ENCODE measurements at regions not wholly inside any gene's neighbourhood (a gene's known extent, or its start where the extent isn't known, plus 50 kb on each side); places are given as distances from the start of the nearest gene placed in this dataset.

DNA sequence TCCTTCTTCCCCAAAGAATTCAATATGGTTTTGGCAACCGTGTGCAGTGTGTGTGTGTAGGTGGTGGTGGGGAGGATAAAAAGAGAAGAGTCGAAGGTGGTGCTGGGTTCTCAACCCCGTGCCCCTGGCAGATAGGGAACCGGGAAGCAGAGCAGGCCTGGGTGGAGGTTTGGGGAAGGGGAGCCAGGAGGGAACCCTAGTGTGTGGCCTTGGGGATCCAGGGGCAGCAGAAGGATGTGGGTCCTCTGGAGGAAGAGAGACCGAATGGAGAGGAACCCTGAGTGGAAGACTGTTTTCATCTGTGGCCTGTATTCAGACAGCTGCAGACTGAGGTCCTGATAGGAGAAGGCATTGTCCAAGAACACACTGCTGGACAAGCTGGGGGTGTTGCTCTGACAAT lies 73.3 kb upstream of the B3GAT1 start:
- TF ChIP-seq, protein P1, sequence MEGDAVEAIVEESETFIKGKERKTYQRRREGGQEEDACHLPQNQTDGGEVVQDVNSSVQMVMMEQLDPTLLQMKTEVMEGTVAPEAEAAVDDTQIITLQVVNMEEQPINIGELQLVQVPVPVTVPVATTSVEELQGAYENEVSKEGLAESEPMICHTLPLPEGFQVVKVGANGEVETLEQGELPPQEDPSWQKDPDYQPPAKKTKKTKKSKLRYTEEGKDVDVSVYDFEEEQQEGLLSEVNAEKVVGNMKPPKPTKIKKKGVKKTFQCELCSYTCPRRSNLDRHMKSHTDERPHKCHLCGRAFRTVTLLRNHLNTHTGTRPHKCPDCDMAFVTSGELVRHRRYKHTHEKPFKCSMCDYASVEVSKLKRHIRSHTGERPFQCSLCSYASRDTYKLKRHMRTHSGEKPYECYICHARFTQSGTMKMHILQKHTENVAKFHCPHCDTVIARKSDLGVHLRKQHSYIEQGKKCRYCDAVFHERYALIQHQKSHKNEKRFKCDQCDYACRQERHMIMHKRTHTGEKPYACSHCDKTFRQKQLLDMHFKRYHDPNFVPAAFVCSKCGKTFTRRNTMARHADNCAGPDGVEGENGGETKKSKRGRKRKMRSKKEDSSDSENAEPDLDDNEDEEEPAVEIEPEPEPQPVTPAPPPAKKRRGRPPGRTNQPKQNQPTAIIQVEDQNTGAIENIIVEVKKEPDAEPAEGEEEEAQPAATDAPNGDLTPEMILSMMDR (conservative IDR thresholded peaks at IDR 0.05; ENCODE audit: low read length), result no peak
- TF ChIP-seq EZH2phosphoT487 (IDR thresholded peaks at IDR 0.05; ENCODE audit: borderline replicate concordance), result no peak

All from Loucy (cell line).